NCI-H2081 treated with DMSO at 0.1 percent for 48 hours (cell line): ENCODE measurements at regions not wholly inside any gene's neighbourhood (a gene's known extent, or its start where the extent isn't known, plus 50 kb on each side); places are given as distances from the start of the nearest gene placed in this dataset.
"Not testable (repeated sequence)": the region's sequence is repeated elsewhere in the genome, so short reads cannot be mapped to it uniquely, and the experiment has no call there.

Source experiments
- DNase-seq: peaks from one replicate; lab custom pipeline; 2025; lab: John Stamatoyannopoulos, UW

DNA sequence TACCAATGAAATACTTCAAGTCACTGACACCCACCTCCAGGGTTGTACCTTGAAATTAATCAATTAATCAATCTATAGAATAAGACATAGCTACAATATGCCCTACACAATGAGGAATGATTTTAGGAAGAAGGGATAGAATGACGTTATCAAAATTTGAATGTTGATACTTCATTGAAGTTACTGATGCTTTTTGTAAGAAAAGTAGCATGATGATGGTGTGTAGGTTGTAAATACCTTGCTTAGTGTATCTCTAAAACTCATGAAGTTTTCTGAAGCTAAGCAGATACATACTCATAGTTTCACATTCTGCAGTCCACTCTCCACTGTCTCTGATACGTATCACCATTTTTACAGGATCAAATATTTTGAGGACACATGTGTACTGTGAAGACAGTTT is 670.4 kb upstream of the GOT2 start:
- no peak for DNase-seq

DNA sequence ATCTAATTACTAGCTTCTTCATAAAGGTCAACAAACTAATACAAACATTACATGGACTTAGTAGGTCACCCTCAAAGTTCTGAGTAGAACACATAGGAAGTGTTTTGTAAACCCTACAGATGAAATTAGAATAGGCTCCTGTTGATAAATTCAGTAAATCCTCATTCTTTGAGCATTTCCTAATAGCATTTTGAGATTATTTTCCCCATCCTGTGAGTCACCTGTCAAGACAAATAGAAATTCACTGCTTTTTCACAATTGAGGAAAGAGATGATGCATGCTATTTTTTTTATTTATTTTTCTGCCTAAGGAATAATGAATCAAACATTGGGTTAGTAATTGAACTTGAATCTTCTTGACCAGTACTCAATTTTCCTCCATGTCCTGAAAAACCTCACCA is 666.7 kb upstream of the GOT2 start:
- DNase-seq = no peak

DNA sequence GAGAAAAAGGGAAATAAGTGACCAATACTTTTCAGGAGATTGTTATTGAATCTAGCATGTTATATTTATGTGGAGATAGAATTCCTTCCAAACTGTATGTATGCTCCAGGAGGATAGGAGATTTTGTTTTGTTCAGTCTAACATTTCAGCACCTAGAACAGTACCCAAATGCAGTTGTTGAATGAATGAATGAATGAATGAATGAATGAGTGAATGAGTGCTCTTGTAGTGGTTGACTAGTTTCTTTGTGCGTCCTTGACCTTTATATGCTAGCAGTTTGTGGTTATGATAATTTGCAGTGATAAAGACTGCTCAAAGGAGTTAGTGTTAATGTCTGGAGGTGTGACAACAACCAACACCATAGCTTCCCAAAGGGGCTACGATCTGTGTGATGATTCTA is 663.5 kb upstream of the GOT2 start:
- DNase-seq = no peak

DNA sequence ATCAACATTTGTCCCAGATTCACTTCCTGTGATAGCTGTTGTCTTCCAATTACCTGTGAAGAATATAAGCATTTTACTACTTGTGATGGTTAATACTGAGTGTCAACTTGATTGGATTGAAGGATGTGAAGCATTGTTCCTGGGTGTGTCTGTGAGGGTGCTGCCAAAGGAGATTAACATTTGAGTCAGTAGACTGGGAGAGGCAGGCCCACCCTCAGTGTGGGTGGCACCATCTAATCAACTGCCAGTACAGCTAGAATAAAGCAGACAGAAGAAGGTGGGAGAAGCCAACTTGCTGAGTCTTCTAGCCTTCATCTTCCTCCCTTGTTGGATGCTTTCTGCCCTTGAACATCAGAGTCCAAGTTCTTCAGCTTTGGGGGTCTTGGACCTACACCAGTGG is 660.4 kb upstream of the GOT2 start:
- no peak for DNase-seq

DNA sequence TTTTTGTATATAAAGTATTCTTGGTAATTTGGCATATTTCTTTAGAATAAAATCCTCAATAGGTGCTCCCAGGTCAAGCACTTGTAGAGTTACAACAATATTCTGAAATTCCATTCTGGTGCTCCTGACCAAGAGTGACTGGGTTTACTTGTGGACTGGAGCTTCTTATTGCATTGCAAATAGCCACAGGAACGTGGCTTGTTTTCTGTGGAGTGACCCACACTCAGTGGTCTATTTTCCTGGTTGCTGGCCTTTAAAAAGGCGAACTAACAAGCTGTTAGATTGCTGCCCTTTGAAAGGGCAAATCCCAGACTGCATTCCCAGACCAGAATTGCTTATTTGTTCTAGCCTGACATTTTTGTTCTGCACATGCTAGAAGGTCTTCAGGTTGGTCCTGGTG is 658.8 kb upstream of the GOT2 start:
- DNase-seq = no peak

DNA sequence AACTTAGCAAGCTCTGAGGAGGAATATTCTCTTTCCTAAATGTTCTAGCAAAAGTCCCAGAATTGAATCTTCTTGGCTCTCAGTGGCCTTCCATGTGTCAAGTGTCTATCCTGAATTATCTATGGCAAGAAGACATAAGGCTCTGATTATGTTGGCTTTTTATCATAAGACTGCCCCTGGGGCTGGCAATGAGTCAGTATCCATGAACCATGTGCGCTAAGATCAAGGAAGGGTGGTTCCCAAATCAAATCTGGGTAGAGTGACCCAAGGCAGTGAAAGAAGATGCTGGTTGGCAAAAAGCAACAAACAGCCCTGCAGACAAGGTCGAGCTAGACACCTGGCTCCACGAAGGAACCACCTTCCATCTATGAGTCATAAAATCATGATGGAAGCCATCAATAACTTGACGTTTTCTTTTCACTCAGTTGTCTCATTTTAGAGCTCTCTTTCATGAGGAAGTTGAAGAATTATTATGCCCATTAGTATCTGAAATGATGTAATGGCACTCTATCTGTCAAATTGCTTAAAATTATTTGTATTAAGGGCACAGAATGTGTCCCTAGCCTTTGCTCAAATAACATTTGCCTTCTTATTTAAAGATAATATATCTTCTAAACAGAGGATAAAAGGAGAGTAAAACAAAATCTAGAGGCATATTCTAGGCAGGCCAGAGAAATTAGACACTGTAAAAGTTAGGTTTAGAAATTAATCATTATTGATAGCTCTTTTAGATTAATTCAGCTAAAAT is 657.7 kb upstream of the GOT2 start:
- no peak for DNase-seq

DNA sequence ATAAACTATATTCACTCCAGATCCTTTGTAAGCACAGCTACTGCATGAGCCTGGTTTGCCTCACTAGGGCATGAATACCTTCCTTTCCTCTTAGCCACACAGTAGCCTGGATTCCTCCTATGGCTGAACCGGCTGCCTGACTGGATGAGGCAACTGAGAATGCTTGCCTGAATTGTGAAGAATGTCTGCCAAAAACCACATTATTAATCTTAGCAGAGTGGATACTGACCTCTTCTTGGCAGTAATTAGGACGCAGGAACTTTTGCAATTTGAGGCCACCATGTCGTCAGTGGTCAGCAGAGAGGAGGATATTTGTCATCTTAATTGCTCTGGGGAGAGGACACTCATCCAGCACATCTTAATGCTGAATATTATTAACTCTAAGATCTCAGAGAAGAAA is 651.8 kb upstream of the GOT2 start:
- no peak for DNase-seq

DNA sequence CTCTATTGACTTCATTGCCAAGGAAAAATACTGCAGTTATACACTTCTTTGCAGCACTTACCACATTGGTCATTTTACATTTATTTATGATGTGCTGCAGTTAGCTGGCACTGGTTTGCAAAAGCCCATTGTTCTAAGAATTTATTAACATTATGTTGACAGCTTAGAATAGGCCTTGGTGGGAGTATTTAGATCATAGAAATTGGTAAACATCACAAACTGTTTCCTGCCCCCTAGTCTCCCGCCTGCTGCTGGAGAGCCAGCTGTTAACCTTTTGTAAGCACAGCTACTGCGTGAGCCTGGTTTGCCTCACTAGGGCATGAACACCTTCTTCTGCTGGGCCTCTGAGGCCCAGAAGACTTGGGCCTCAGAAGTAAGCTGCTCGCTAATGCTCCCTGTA is 651.4 kb upstream of the GOT2 start:
- no peak for DNase-seq

DNA sequence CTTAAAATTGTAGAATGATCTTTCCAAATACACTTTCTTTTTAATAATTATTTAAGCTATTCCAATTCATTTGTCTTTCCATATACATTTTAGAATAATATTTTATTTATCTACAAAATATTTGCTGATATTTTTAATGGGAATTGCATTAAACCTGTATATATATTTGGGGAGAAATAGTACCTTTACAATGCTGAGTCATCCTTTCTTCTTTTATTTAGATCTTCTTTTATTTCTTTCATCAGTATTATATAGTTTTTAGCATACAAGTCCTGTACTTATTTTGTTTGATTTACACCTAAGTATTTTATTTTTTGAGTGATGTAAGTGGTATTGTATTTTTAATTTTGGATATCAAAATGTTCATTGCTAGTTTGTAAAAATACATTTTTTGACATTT is 639.5 kb upstream of the GOT2 start:
- DNase-seq = no peak

DNA sequence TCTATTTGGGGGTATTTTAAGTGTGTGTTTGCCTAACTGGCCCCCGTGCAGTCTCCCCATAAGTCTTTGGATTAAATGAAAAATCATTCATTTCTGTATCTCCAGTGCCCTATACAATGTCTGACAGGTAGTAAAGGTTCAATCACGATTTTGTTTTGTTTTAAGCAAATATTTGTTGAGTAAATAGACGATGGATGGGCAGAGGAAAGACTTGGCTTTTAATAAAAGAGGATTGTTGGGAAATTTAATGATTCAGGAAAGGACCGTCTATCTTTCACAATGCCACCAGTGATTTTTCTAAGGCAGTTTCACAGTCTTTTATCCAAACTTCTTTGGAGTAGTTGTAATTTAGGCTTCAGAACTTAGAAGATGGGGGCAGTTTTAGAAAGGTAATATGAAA is 636.6 kb upstream of the GOT2 start:
- no peak for DNase-seq

DNA sequence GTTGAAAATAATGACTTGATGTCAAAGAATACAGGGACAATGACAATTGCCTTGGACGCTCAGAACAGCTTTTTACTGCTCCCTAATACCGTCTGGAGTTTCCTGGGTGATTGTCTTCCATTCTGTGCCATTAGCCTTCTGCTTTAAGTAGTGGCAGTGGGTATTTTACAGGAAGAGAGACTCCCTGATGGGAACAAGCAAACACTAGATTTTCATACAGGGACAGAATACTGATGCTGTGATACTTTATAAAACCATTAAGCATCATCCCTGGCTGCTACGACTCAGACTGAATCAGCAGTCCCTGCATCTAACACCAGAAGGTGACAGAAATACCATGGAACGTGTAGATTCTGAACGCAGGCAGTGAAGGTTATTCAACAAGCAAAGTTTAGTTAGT is 635.4 kb upstream of the GOT2 start:
- DNase-seq = no peak

DNA sequence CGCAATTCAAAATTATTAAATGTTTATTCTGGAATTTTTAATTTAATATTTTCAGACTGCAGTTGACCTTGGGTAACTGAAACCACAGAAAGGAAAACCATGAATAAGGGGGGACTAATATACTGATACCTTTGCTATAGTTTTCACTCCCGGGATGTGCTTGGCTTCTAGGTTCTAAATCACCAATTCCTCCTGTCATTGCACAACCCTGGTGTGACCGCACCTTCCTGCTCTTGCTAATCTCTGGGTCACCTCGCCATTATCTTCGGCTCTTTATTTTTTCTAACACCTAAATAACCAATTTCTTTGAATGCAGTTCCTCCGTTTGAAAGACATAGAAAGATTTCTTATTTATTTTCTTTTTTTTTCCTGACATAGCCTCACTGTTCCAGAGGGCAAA is 634.5 kb upstream of the GOT2 start:
- no peak for DNase-seq

DNA sequence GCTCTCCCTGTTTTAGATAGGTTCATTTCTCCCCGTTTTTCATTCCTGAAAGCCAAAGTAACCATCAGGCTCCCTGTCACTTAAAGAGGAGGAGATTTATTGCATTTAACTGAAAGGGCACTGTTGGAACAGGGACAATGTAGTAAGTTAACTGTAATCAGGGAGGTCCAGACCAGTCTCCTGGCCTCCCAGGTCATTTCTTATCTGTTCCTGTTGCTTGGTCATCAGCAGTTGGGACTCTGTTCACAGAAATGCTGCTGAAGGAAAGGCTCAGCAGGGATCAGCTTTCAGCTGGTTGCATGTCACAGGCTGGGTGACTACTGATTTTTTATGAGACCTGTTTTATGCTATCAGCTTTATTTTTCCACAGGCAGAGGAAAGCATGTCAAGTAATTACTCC is 622.6 kb upstream of the GOT2 start:
- DNase-seq = no peak

DNA sequence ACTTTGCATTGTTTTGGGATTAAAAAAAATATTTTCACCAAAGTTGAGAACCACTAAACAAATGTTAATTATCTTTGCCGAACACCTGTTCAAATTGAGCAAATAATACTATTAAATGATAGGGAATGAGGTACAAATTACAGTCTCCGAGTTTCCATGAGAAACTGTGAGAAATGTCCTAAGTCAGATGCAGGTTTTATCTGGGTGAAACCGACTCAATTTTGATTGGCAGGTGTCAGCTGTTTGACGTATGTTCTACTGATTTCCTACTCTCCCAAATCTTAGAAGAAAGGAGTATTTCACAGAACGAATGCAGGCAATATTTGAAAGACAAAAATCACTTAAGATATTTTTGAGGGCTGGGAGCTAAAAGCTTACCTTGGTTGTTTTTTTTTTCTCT is 622.0 kb upstream of the GOT2 start:
- no peak for DNase-seq

DNA sequence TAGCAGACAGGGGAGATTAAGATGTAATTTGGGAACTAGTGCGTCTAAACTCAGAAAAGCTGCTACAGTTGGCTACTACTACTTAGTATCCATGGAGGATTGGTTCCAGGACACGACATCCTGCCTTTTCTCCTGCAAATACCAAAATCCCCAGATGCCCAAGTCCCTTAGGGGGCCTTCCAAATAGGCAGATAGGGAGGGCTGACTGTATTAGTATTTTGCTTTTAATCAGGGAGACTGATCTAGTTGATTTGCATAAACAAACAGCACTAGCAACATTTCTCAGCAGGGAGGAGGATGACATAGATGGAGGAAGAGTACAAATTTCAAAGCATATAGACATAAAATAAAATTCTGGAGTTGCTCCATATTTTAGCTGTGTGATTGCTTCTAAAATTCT is 621.6 kb upstream of the GOT2 start:
- no peak for DNase-seq

DNA sequence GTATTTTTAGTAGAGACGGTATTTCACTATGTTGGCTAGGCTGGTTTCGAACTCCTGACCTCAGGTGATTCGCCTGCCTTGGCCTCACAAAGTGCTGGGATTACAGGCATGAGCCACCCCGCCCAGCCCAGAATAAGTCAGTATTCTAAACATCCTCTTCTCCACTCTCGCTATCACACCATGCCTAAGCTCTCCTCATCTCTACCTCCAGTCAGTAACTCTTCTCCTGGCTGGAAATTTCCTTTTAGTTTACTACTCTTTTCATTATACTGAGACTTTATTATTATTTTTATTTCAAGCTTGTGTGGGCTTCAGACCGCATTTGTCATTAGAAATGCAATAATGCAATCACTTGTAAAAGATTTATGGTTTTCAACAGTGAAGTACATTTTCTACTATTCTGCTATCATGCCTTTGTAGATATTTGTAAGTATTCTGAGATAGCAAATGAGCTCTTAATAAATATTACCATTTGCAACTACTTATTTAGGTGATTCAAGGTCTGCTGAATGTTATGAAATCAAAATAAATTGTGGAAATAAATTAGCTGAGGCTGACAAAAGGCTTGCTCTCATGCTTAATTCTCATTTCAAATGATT is 617.3 kb upstream of the GOT2 start:
- no peak for DNase-seq

DNA sequence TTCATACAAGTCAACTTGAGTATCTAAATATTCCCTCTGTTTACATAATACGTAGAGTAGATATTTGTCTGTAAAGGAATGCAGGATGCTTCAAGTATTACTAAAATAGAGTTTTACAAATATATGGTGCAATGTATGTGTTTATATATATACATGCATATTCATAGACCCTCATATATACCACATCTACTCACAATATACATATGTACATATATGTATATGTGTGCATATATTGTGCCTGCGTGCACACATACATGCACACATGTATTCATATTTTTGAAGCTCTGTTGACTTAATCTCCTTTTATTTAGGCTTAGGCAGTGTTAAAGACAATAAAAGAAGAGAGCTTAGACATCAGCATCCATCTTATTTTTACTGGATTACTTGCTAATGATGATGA is 616.6 kb upstream of the GOT2 start:
- no peak for DNase-seq

DNA sequence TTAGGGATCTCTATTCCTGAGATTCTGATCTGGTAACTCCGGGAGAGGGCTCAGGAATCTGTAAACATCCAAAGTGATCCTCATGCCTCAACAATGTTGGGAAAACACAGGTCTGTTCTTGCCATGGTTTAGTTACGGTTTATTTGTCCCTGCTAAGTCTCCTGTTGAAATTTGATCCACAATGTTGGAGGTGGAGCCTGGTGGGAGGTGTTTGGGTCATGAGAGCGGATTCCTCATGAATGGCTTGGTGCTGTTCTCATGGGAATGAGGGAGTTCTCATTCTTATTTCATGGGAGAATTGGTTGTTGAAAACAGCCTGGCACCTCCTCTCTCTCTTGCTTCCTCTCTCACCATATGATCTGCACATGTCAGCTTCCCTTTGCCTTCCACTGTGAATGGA is 608.6 kb upstream of the GOT2 start:
- no peak for DNase-seq

DNA sequence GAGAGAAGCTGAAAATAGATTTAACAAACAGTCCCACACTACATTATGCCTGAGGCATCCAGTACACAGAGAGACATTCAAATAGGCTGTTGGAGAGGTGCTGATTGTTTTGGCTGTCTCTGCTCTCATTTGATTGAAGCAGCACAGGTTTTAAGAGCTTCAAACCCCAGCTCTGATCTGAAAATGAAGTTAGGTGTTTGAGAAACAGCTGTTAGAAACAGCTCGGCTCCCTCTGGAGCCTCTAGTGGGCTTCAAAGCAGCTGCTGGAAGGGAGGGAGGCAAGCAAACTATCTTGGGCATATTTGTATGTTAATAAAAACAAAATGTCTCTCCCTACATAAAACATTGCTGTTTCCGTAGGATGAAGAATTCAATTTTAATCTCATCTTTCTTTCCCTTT is 607.3 kb upstream of the GOT2 start:
- DNase-seq = no peak

DNA sequence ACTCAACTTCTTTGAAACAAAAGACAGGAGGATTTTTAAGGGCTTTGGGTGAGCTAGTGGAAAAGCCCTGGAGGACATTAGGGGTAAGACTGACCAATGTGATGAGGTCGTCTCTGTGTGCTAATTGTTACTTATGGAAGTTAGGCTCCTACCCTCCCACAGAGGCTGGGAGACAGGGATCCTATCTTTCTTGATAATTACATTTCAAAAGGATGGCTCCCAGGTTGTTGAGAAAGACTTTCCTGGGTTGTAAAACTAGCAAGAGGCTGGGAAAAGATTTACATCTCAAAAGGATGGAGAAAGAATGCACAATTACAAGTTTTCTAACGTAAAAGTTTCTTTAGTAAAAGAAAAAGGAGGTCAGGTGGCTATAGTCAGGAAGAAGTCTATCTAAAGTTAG is 605.8 kb upstream of the GOT2 start:
- no peak for DNase-seq

DNA sequence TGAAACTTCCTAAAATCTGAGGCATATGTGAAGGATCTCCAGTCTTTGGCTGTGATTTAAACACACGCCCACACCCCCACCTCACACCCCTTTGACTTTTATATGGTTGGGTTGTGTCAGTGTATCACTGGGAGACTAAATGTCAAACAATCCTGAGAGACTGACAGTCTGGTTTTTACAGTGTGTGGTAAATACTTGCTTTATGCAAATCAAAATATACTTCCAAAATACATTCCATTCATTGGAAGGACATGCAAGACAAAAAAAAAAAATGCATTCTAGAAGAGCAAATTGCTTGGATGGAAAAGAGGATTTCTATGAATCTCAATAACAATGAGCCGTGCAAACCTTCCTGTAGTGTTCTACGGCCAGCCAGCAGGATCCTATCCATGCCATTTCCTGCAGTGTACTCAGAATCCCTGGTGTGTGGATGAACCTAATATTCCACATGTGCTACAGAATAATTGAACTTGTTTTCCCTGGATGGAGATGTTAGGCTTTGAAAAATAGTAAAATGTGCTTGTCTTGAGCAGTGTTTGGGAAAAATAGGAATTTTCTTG is 602.1 kb upstream of the GOT2 start:
- DNase-seq = no peak

DNA sequence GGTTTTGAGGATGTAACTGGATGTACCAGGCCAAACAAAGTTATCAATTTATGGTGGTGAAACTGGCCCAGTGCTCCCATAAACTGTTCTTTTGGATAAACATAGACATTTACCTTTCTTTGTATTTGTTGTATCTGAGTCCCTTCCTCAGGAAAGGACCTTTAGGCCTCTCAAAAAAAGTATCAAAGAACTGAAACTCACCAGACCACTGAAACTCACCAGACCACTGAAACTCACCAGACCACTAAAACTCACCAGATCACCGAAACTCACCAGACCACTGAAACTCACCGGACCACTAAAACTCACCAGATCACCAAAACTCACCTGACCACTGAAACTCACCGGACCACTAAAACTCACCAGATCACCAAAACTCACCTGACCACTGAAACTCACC is 597.6 kb upstream of the GOT2 start:
- not testable (repeated sequence) for DNase-seq

DNA sequence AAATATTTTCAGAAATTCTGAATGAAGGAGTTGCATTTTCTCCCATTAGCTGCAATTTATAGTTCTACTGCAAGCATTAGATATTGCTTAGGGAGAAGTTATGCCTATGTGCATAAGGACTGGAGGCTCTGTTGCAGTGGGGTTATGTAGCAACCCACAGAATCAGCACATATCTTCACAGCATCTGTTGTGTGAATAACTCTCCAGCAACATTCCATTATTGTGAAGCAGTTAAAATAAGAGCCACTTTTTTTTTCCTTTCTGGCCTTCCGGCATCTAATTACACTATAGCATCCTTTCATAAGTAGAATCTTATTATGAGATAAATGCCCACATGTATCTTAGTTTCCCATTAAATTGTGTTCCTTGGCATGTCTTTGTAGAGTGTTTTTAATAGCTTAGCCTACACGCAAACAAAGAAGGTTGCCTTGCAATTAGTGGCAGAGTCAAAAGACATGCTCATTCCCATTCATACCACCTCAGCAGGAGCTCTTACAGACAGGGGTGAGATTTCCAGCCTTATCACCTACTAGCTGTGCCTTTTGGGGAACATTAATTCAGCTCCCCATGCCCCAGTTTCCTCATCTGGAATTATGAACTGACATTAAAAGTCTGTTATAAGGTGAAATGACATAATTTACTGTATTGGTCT is 596.0 kb upstream of the GOT2 start:
- no peak for DNase-seq
